ENCODE measurements at regions not wholly inside any gene's neighbourhood (a gene's known extent, or its start where the extent isn't known, plus 50 kb on each side); places are given as distances from the start of the nearest gene placed in this dataset.

GRCh38 chr10:85187047-85187446, 858.7 kb downstream of the CCSER2 start:
- TF ChIP-seq FOXM1 (IDR thresholded peaks at IDR 0.05; ENCODE audit: borderline replicate concordance) (no peak), SUZ12 (IDR thresholded peaks at IDR 0.05) (no peak), BHLHE40 (IDR thresholded peaks at IDR 0.05; ENCODE audit: borderline replicate concordance) (no peak), PKNOX1 (IDR thresholded peaks at IDR 0.05) (no peak), TARDBP (IDR thresholded peaks at IDR 0.05) (no peak), HDGF (IDR thresholded peaks at IDR 0.05; ENCODE audit: borderline replicate concordance) (no peak), ZNF384 (IDR thresholded peaks at IDR 0.05) (no peak), NFRKB (IDR thresholded peaks at IDR 0.05) (no peak), ARNT (IDR thresholded peaks at IDR 0.05) (no peak), CTBP1 (IDR thresholded peaks at IDR 0.05; ENCODE audit: borderline replicate concordance) (no peak), SP1 (IDR thresholded peaks at IDR 0.05) (no peak), FOXA1 (IDR thresholded peaks at IDR 0.05) (no peak), FOXK2 (IDR thresholded peaks at IDR 0.05) (no peak), L3MBTL2 (conservative IDR thresholded peaks at IDR 0.05) (no peak)

Measured in HEK293T (cell line).